Calu3 (cell line): ENCODE measurements at regions not wholly inside any gene's neighbourhood (a gene's known extent, or its start where the extent isn't known, plus 50 kb on each side); places are given as distances from the start of the nearest gene placed in this dataset.

Experiments used
- BruUV-seq: library from RNA; stranded (reverse); fragments of 400-500 nt; replicated peaks from 2 replicates; lab custom pipeline; 2021; lab: Mats Ljungman, UMichigan
- CTCF ChIA-PET: fragments of 300-600 bp; sonication (Branson Sonifier 250); formaldehyde crosslinking; loops from one replicate; lab custom pipeline; 2022; ENCODE audit warnings: antibody characterized with exemption; lab: Charles Lee
- DNase-seq: peaks from one replicate; pipeline ENCODE4 v3.0.0; 2022
- H3K27ac Mint-ChIP-seq: one replicate; pipeline ENCODE4 v1.8.0; 2022; ENCODE audit warnings: mixed read lengths; ENCODE audit not compliant: unreplicated experiment
- H3K27me3 Mint-ChIP-seq: one replicate; pipeline ENCODE4 v1.8.0; 2022; ENCODE audit warnings: mixed read lengths; ENCODE audit not compliant: unreplicated experiment
- H3K36me3 Mint-ChIP-seq: one replicate; pipeline ENCODE4 v1.8.0; 2022; ENCODE audit warnings: mild to moderate bottlenecking, moderate library complexity, mixed read lengths; ENCODE audit not compliant: insufficient read depth, unreplicated experiment
- H3K4me1 Mint-ChIP-seq: one replicate; pipeline ENCODE4 v1.8.0; 2022; ENCODE audit warnings: mild to moderate bottlenecking, low read depth, mixed read lengths; ENCODE audit not compliant: unreplicated experiment
- H3K4me3 Mint-ChIP-seq: one replicate; pipeline ENCODE4 v1.8.0; 2022; ENCODE audit warnings: mild to moderate bottlenecking, low read depth, moderate library complexity, mixed read lengths; ENCODE audit not compliant: unreplicated experiment
- H3K9me3 Mint-ChIP-seq: one replicate; pipeline ENCODE4 v1.8.0; 2022; ENCODE audit warnings: low read depth, mixed read lengths; ENCODE audit not compliant: unreplicated experiment
- CTCF ChIP-seq: fragments of 200-600 bp; IDR thresholded peaks from one replicate; pipeline ENCODE4 v1.8.0; 2022; ENCODE audit warnings: antibody characterized with exemption; ENCODE audit not compliant: unreplicated experiment
- intact Hi-C: fragments of 100-400 bp; cut with micrococcal nuclease; formaldehyde crosslinking; loops from one replicate; pipeline ENCODE4 v1.10.0; 2022; ENCODE audit not compliant: unreplicated experiment

GRCh38 chr5:121221483-121221882, 630.2 kb upstream of the FTMT start:
- no peak for TF ChIP-seq CTCF
- H3K9me3 Mint-ChIP-seq, result peaks cover 7% of the 10 kb centered on the region
- CTCF ChIA-PET, result no interaction called here

GRCh38 chr5:121226765-121227164, 624.9 kb upstream of the FTMT start:
- no peaks in the 10 kb centered on the region for H3K36me3 Mint-ChIP-seq
- no peaks in the 10 kb centered on the region for H3K4me1 Mint-ChIP-seq
- H3K27ac Mint-ChIP-seq, result no peak overlapping the region
- DNase-seq, result no peak
- intact Hi-C loops, result no loop called here
- TF ChIP-seq CTCF, result no peak
- no TSS peak for BruUV-seq
- no peak overlapping the region for H3K4me3 Mint-ChIP-seq
- no peaks in the 10 kb centered on the region for H3K27me3 Mint-ChIP-seq
- H3K9me3 Mint-ChIP-seq, result peaks cover 25% of the 10 kb centered on the region
- CTCF ChIA-PET, result no interaction called here

More at GRCh38 chr5:121221483-121221882, 630.2 kb upstream of the FTMT start:
- H3K36me3 Mint-ChIP-seq, result no peaks in the 10 kb centered on the region
- no peak for DNase-seq
- no peak overlapping the region for H3K4me3 Mint-ChIP-seq
- no peaks in the 10 kb centered on the region for H3K27me3 Mint-ChIP-seq
- H3K27ac Mint-ChIP-seq, result no peak overlapping the region
- BruUV-seq, result no TSS peak
- H3K4me1 Mint-ChIP-seq, result no peaks in the 10 kb centered on the region
- intact Hi-C loops, result no loop called here

GRCh38 chr5:121239951-121240350, 611.7 kb upstream of the FTMT start:
- Mint-ChIP-seq H3K27ac (no peak overlapping the region), H3K4me1 (no peaks in the 10 kb centered on the region), H3K27me3 (no peaks in the 10 kb centered on the region), H3K36me3 (no peaks in the 10 kb centered on the region), H3K9me3 (peaks cover 5% of the 10 kb centered on the region), H3K4me3 (no peak overlapping the region)
- BruUV-seq, result no TSS peak
- CTCF ChIA-PET, result no interaction called here
- no peak for TF ChIP-seq CTCF
- intact Hi-C loops, result no loop called here
- no peak for DNase-seq

- no peak for DNase-seq
- Mint-ChIP-seq H3K27me3 (no peaks in the 10 kb centered on the region), H3K4me3 (no peak overlapping the region), H3K4me1 (peaks cover 4% of the 10 kb centered on the region), H3K9me3 (peaks cover 8% of the 10 kb centered on the region), H3K36me3 (peaks cover 3% of the 10 kb centered on the region), H3K27ac (no peak overlapping the region)
- intact Hi-C loops, result no loop called here
- no TSS peak for BruUV-seq
- no peak for TF ChIP-seq CTCF
- CTCF ChIA-PET, result no interaction called here
Observed at GRCh38 chr5:121246971-121247370, 604.7 kb upstream of the FTMT start.
